ENCODE measurements at regions not wholly inside any gene's neighbourhood (a gene's known extent, or its start where the extent isn't known, plus 50 kb on each side); places are given as distances from the start of the nearest gene placed in this dataset.

DNA sequence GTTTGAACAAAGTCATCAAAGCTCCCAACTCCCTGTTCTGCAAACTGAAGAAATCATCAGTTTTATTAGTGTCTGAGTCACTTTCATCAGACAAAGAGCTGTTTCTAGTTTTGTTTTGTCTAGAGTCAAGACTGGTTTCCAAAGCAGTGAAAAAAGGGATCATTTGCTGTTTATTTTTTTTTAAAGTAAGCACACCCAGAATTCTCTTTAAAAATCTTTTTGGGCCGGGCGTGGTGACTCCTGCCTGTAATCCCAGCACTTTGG, 972.0 kb upstream of the CELF2 start (continued):
- TF ChIP-seq, protein P1, sequence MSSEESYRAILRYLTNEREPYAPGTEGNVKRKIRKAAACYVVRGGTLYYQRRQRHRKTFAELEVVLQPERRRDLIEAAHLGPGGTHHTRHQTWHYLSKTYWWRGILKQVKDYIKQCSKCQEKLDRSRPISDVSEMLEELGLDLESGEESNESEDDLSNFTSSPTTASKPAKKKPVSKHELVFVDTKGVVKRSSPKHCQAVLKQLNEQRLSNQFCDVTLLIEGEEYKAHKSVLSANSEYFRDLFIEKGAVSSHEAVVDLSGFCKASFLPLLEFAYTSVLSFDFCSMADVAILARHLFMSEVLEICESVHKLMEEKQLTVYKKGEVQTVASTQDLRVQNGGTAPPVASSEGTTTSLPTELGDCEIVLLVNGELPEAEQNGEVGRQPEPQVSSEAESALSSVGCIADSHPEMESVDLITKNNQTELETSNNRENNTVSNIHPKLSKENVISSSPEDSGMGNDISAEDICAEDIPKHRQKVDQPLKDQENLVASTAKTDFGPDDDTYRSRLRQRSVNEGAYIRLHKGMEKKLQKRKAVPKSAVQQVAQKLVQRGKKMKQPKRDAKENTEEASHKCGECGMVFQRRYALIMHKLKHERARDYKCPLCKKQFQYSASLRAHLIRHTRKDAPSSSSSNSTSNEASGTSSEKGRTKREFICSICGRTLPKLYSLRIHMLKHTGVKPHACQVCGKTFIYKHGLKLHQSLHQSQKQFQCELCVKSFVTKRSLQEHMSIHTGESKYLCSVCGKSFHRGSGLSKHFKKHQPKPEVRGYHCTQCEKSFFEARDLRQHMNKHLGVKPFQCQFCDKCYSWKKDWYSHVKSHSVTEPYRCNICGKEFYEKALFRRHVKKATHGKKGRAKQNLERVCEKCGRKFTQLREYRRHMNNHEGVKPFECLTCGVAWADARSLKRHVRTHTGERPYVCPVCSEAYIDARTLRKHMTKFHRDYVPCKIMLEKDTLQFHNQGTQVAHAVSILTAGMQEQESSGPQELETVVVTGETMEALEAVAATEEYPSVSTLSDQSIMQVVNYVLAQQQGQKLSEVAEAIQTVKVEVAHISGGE (CRISPR knock-in tag; IDR thresholded peaks at IDR 0.05): no peak
- TF ChIP-seq, protein P2, sequence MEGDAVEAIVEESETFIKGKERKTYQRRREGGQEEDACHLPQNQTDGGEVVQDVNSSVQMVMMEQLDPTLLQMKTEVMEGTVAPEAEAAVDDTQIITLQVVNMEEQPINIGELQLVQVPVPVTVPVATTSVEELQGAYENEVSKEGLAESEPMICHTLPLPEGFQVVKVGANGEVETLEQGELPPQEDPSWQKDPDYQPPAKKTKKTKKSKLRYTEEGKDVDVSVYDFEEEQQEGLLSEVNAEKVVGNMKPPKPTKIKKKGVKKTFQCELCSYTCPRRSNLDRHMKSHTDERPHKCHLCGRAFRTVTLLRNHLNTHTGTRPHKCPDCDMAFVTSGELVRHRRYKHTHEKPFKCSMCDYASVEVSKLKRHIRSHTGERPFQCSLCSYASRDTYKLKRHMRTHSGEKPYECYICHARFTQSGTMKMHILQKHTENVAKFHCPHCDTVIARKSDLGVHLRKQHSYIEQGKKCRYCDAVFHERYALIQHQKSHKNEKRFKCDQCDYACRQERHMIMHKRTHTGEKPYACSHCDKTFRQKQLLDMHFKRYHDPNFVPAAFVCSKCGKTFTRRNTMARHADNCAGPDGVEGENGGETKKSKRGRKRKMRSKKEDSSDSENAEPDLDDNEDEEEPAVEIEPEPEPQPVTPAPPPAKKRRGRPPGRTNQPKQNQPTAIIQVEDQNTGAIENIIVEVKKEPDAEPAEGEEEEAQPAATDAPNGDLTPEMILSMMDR (IDR thresholded peaks at IDR 0.05 in 2 of 3, conservative IDR thresholded peaks at IDR 0.05 in 1 of 3; ENCODE audit: control insufficient read depth in 2 of 3, extremely low read depth in 1 of 3, insufficient read depth in 1 of 3, low read depth in 3 of 3, low read length in 3 of 3): no peak
- TF ChIP-seq PML (IDR thresholded peaks at IDR 0.05; ENCODE audit: low read length): no peak

DNA sequence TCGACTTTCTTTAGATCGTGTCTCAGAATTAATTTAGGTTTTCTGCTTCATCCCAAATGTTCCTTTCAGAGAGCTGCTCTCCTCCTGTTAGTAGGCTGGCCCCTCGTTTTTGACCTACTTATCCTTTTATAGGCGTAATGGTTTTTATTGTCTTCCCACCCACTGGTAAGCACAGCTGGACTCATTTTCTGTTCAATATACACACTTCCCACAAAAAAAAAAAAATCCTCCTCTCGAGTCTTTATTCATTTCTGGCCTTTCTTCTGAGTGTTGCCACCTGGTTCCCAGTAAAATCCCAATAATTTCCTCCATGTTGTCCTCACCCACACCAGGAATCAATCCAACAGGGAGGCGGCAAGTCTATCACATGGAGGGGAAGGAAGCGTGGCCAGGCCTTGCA, 970.2 kb upstream of the CELF2 start:
- no peaks in the 10 kb centered on the region for H4K20me1 ChIP-seq (ENCODE audit: control insufficient read depth, insufficient read depth)
- in situ Hi-C loops (cut with MboI): no loop called here
- FAIRE-seq: no peak
- no peak for ATAC-seq
- H3K9me3 ChIP-seq (replicated peaks; ENCODE audit: control insufficient read depth, insufficient read depth, low read length): no peaks in the 10 kb centered on the region
- no peak overlapping the region for H3K27ac ChIP-seq (ENCODE audit: control insufficient read depth, insufficient read depth)
- DNase-seq (ENCODE audit: low read depth, low spot score): no peak
- no peaks in the 10 kb centered on the region for H3K4me1 ChIP-seq (ENCODE audit: control insufficient read depth, insufficient read depth, low read length)
- no peak overlapping the region for H3K4me2 ChIP-seq (ENCODE audit: control insufficient read depth, insufficient read depth)
- ChIA-PET SMC1A (ENCODE audit: uncharacterized antibody, unreplicated experiment) (no interaction called here), RAD21 (ENCODE audit: unreplicated experiment) (no interaction called here), POLR2A (no interaction called here), CTCF (no interaction called here)
- H3K27me3 ChIP-seq (replicated peaks in 1 of 2; ENCODE audit: control insufficient read depth in 2 of 2, insufficient read depth in 2 of 2, low read length in 1 of 2): no peaks in the 10 kb centered on the region
- WGBS (ENCODE audit: insufficient coverage, insufficient replicate concordance, low lambda C conversion rate, missing lambda C conversion rate): 11% methylated on average over 7 of the region's 7 CpGs
- H3K36me3 ChIP-seq (ENCODE audit: control insufficient read depth in 2 of 2, insufficient read depth in 2 of 2, low read length in 1 of 2): no peaks in the 10 kb centered on the region
- BruUV-seq (replicated peaks): no TSS peak
- no peak overlapping the region for H3K4me3 ChIP-seq
- intact Hi-C loops (cut with micrococcal nuclease; ENCODE audit: unreplicated experiment): no loop called here
- H2AFZ ChIP-seq (ENCODE audit: control insufficient read depth, low read depth, low read length): no peak overlapping the region
- H3K9ac ChIP-seq (ENCODE audit: control insufficient read depth, insufficient read depth, low read length): no peak overlapping the region
- no peaks in the 10 kb centered on the region for H3K79me2 ChIP-seq (ENCODE audit: control insufficient read depth, insufficient read depth, low read length)
- TF ChIP-seq SMARCA5 (IDR thresholded peaks at IDR 0.05): no peak
- TF ChIP-seq ZNF217 (IDR thresholded peaks at IDR 0.05): no peak
- TF ChIP-seq, protein P3, sequence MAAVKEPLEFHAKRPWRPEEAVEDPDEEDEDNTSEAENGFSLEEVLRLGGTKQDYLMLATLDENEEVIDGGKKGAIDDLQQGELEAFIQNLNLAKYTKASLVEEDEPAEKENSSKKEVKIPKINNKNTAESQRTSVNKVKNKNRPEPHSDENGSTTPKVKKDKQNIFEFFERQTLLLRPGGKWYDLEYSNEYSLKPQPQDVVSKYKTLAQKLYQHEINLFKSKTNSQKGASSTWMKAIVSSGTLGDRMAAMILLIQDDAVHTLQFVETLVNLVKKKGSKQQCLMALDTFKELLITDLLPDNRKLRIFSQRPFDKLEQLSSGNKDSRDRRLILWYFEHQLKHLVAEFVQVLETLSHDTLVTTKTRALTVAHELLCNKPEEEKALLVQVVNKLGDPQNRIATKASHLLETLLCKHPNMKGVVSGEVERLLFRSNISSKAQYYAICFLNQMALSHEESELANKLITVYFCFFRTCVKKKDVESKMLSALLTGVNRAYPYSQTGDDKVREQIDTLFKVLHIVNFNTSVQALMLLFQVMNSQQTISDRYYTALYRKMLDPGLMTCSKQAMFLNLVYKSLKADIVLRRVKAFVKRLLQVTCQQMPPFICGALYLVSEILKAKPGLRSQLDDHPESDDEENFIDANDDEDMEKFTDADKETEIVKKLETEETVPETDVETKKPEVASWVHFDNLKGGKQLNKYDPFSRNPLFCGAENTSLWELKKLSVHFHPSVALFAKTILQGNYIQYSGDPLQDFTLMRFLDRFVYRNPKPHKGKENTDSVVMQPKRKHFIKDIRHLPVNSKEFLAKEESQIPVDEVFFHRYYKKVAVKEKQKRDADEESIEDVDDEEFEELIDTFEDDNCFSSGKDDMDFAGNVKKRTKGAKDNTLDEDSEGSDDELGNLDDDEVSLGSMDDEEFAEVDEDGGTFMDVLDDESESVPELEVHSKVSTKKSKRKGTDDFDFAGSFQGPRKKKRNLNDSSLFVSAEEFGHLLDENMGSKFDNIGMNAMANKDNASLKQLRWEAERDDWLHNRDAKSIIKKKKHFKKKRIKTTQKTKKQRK (IDR thresholded peaks at IDR 0.05; ENCODE audit: low read depth, low read length): no peak
- TF ChIP-seq, protein P4, sequence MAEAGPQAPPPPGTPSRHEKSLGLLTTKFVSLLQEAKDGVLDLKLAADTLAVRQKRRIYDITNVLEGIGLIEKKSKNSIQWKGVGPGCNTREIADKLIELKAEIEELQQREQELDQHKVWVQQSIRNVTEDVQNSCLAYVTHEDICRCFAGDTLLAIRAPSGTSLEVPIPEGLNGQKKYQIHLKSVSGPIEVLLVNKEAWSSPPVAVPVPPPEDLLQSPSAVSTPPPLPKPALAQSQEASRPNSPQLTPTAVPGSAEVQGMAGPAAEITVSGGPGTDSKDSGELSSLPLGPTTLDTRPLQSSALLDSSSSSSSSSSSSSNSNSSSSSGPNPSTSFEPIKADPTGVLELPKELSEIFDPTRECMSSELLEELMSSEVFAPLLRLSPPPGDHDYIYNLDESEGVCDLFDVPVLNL (IDR thresholded peaks at IDR 0.05; ENCODE audit: low read depth, low read length): no peak
- no peak for TF ChIP-seq MYB (IDR thresholded peaks at IDR 0.05; ENCODE audit: borderline replicate concordance, low read depth, low read length)
- TF ChIP-seq TAF1 (IDR thresholded peaks at IDR 0.05; ENCODE audit: borderline replicate concordance, low read depth, low read length): no peak
- TF ChIP-seq JUNB (IDR thresholded peaks at IDR 0.05): no peak
- no peak for TF ChIP-seq CBFB (IDR thresholded peaks at IDR 0.05; ENCODE audit: low read depth)
- TF ChIP-seq LARP7 (IDR thresholded peaks at IDR 0.05): no peak
- no peak for TF ChIP-seq EP300 (IDR thresholded peaks at IDR 0.05; ENCODE audit: borderline replicate concordance in 1 of 2, control insufficient read depth in 1 of 2, low read depth in 2 of 2, low read length in 2 of 2)
- no peak for TF ChIP-seq BHLHE40 (IDR thresholded peaks at IDR 0.05; ENCODE audit: borderline replicate concordance in 1 of 2, low read depth in 2 of 2, low read length in 1 of 2)
- no peak for TF ChIP-seq BMI1 (IDR thresholded peaks at IDR 0.05; ENCODE audit: borderline replicate concordance)
